ENCODE measurements at regions not wholly inside any gene's neighbourhood (a gene's known extent, or its start where the extent isn't known, plus 50 kb on each side); places are given as distances from the start of the nearest gene placed in this dataset.

- H3K9me3 ChIP-seq (ENCODE audit: control insufficient read depth, low read depth, low read length), result no peaks in the 10 kb centered on the region
- FAIRE-seq, result no peak
Observed at GRCh38 chr4:98744372-98745150, 86.2 kb upstream of the TSPAN5 start.

GRCh38 chr4:98741952-98742351, 83.5 kb upstream of the TSPAN5 start:
- Histone ChIP-seq H3K4me1 (ENCODE audit: control insufficient read depth, extremely low read depth, insufficient read depth, low read length) (no peaks in the 10 kb centered on the region), H3K36me3 (ENCODE audit: control insufficient read depth in 2 of 2, extremely low read depth in 1 of 2, insufficient read depth in 2 of 2, low read length in 2 of 2) (no peaks in the 10 kb centered on the region), H2AFZ (ENCODE audit: control insufficient read depth, low read length) (no peak overlapping the region), H3K4me2 (ENCODE audit: control insufficient read depth, extremely low read depth, insufficient read depth, low read depth, low read length) (no peak overlapping the region), H3K9ac (ENCODE audit: control insufficient read depth, extremely low read depth, insufficient read depth, low read length) (no peak overlapping the region), H3K4me3 (ENCODE audit: control insufficient read depth in 2 of 3, extremely low read depth in 1 of 3, insufficient read depth in 2 of 3, low read depth in 1 of 3, low read length in 3 of 3) (no peak overlapping the region), H4K20me1 (ENCODE audit: control insufficient read depth, extremely low read depth, insufficient read depth, low read length) (no peaks in the 10 kb centered on the region), H3K27me3 (ENCODE audit: control insufficient read depth, extremely low read depth, insufficient read depth, low read length) (no peaks in the 10 kb centered on the region), H3K9me3 (ENCODE audit: control insufficient read depth, low read depth, low read length) (no peaks in the 10 kb centered on the region), H3K79me2 (ENCODE audit: control insufficient read depth, insufficient read depth, low read length) (no peaks in the 10 kb centered on the region), H3K9me1 (ENCODE audit: control insufficient read depth, extremely low read depth, insufficient read depth, low read length) (no peaks in the 10 kb centered on the region), H3K27ac (ENCODE audit: control insufficient read depth, insufficient read depth, low read length) (no peak overlapping the region)
- DNase-seq (ENCODE audit: low read depth, low spot score), result no peak
- dilution Hi-C loops (cut with MboI; ENCODE audit: extremely low pct_ligation_motif_present, low sequenced_read_pairs), result no loop called here
- TF ChIP-seq CTCF (optimal IDR thresholded peaks at IDR 0.05 in 1 of 3, IDR thresholded peaks at IDR 0.05 in 1 of 3, conservative IDR thresholded peaks at IDR 0.05 in 1 of 3; ENCODE audit: extremely low read depth in 1 of 3, insufficient read depth in 2 of 3, low read length in 3 of 3) (no peak), EZH2 (IDR thresholded peaks at IDR 0.05; ENCODE audit: low read length) (no peak)
- no peak for FAIRE-seq

More at GRCh38 chr4:98744372-98745150, 86.2 kb upstream of the TSPAN5 start:
- Histone ChIP-seq H2AFZ (ENCODE audit: control insufficient read depth, low read length) (no peak overlapping the region), H3K9ac (ENCODE audit: control insufficient read depth, extremely low read depth, insufficient read depth, low read length) (no peak overlapping the region), H3K4me2 (ENCODE audit: control insufficient read depth, extremely low read depth, insufficient read depth, low read depth, low read length) (no peak overlapping the region), H3K4me3 (ENCODE audit: control insufficient read depth in 2 of 3, extremely low read depth in 1 of 3, insufficient read depth in 2 of 3, low read depth in 1 of 3, low read length in 3 of 3) (no peak overlapping the region), H4K20me1 (ENCODE audit: control insufficient read depth, extremely low read depth, insufficient read depth, low read length) (no peaks in the 10 kb centered on the region), H3K4me1 (ENCODE audit: control insufficient read depth, extremely low read depth, insufficient read depth, low read length) (no peaks in the 10 kb centered on the region), H3K79me2 (ENCODE audit: control insufficient read depth, insufficient read depth, low read length) (no peaks in the 10 kb centered on the region), H3K36me3 (ENCODE audit: control insufficient read depth in 2 of 2, extremely low read depth in 1 of 2, insufficient read depth in 2 of 2, low read length in 2 of 2) (no peaks in the 10 kb centered on the region), H3K27me3 (ENCODE audit: control insufficient read depth, extremely low read depth, insufficient read depth, low read length) (no peaks in the 10 kb centered on the region), H3K27ac (ENCODE audit: control insufficient read depth, insufficient read depth, low read length) (no peak overlapping the region), H3K9me1 (ENCODE audit: control insufficient read depth, extremely low read depth, insufficient read depth, low read length) (no peaks in the 10 kb centered on the region)
- dilution Hi-C loops (cut with MboI; ENCODE audit: extremely low pct_ligation_motif_present, low sequenced_read_pairs), result no loop called here
- TF ChIP-seq EZH2 (IDR thresholded peaks at IDR 0.05; ENCODE audit: low read length) (no peak), CTCF (optimal IDR thresholded peaks at IDR 0.05 in 1 of 3, IDR thresholded peaks at IDR 0.05 in 1 of 3, conservative IDR thresholded peaks at IDR 0.05 in 1 of 3; ENCODE audit: extremely low read depth in 1 of 3, insufficient read depth in 2 of 3, low read length in 3 of 3) (no peak)
- DNase-seq (ENCODE audit: low read depth, low spot score), result no peak
